PFSK-1 (cell line): ENCODE measurements at regions not wholly inside any gene's neighbourhood (a gene's known extent, or its start where the extent isn't known, plus 50 kb on each side); places are given as distances from the start of the nearest gene placed in this dataset.

Experiments
- POLR2AphosphoS5 ChIP-seq: IDR thresholded peaks from 2 replicates; pipeline ENCODE4 v1.6.1; 2012; ENCODE audit warnings: low read depth, mild to moderate bottlenecking, control low read depth, low read length, moderate library complexity
- REST ChIP-seq, 2 experiments: IDR thresholded peaks; 2 replicates each; pipeline versions ENCODE4 v1.6.1 to v1.8.0; 2011 to 2012; ENCODE audit warnings: low read depth in 2 of 2, low read length in 2 of 2, control low read depth in 1 of 2, inconsistent platforms in 1 of 2, mild to moderate bottlenecking in 1 of 2, moderate library complexity in 1 of 2; ENCODE audit not compliant: insufficient read depth in 1 of 2
- SIN3A ChIP-seq: IDR thresholded peaks from 2 replicates; pipeline ENCODE4 v1.6.1; 2012; ENCODE audit warnings: mild to moderate bottlenecking, low read length, moderate library complexity, borderline replicate concordance; ENCODE audit not compliant: insufficient read depth
- TAF1 ChIP-seq: IDR thresholded peaks from 2 replicates; pipeline ENCODE4 v1.6.1; 2012; ENCODE audit warnings: low read length, control low read depth, borderline replicate concordance; ENCODE audit not compliant: insufficient read depth

- TF ChIP-seq TAF1 (no peak), POLR2AphosphoS5 (no peak), REST (IDR thresholded peaks at IDR 0.05; ENCODE audit: insufficient read depth in 1 of 2, low read depth in 2 of 2, low read length in 2 of 2) (no peak), SIN3A (no peak)
Measured at GRCh38 chr1:221643404-221644144, 98.3 kb downstream of the DUSP10 start.
